PC-9 (cell line): ENCODE measurements at regions not wholly inside any gene's neighbourhood (a gene's known extent, or its start where the extent isn't known, plus 50 kb on each side); places are given as distances from the start of the nearest gene placed in this dataset.

Source experiments
- BruUV-seq: library from RNA; stranded (reverse); fragments of 400-500 nt; replicated peaks from 2 replicates; lab custom pipeline; 2021; lab: Mats Ljungman, UMichigan
- CTCF ChIA-PET: fragments of 300-600 bp; sonication (Branson Sonifier 250); formaldehyde crosslinking; loops from one replicate; lab custom pipeline; 2022; ENCODE audit warnings: antibody characterized with exemption; lab: Charles Lee
- POLR2A ChIA-PET: fragments of 300-600 bp; sonication (Branson Sonifier 250); formaldehyde crosslinking; loops from one replicate; lab custom pipeline; 2022; ENCODE audit warnings: antibody characterized with exemption; ENCODE audit not compliant: unreplicated experiment; lab: Charles Lee
- DNase-seq, 2 experiments: peaks; one replicate each; pipeline versions ENCODE4 v3.0.0 to v3.0.0-alpha.2; 2015 to 2022; ENCODE audit warnings: mixed read lengths in 1 of 2
- H2AFZ ChIP-seq: fragments of 200-600 bp; sonication (generic); 2 replicates; pipeline ENCODE4 v1.8.1; 2017; ENCODE audit warnings: antibody characterized with exemption
- H3F3A ChIP-seq: fragments of 200-600 bp; sonication (generic); 2 replicates; pipeline ENCODE4 v1.8.1; 2017; ENCODE audit warnings: antibody characterized with exemption, mild to moderate bottlenecking, low read depth; ENCODE audit not compliant: insufficient read depth
- H3K27ac ChIP-seq: fragments of 200-600 bp; sonication (generic); 2 replicates; pipeline ENCODE4 v1.6.1; 2016; ENCODE audit warnings: mixed run types
- H3K27me3 ChIP-seq: fragments of 200-600 bp; sonication (generic); 2 replicates; pipeline ENCODE4 v1.6.1; 2016; ENCODE audit warnings: low read depth, mixed run types; ENCODE audit not compliant: insufficient read depth
- H3K36me3 ChIP-seq: fragments of 200-600 bp; sonication (generic); 2 replicates; pipeline ENCODE4 v1.6.1; 2016; ENCODE audit warnings: low read depth, mixed run types
- H3K4me1 ChIP-seq: fragments of 200-600 bp; sonication (generic); replicated peaks from 2 replicates; pipeline ENCODE4 v1.6.1; 2016; ENCODE audit warnings: mixed run types; ENCODE audit not compliant: insufficient read depth
- H3K4me2 ChIP-seq: fragments of 200-600 bp; sonication (generic); 2 replicates; pipeline ENCODE4 v1.6.1; 2017; ENCODE audit warnings: mixed run types
- H3K4me3 ChIP-seq: fragments of 200-600 bp; sonication (generic); 2 replicates; pipeline ENCODE4 v1.6.1; 2016; ENCODE audit warnings: mixed run types
- H3K79me2 ChIP-seq: fragments of 200-600 bp; sonication (generic); 2 replicates; pipeline ENCODE4 v1.6.1; 2017; ENCODE audit warnings: low read depth, mixed run types
- H3K9me2 ChIP-seq: fragments of 200-600 bp; sonication (generic); 2 replicates; pipeline ENCODE4 v1.8.1; 2017; ENCODE audit warnings: mild to moderate bottlenecking; ENCODE audit not compliant: insufficient read depth
- H3K9me3 ChIP-seq: fragments of 200-600 bp; sonication (generic); 2 replicates; pipeline ENCODE4 v1.8.1; 2016; ENCODE audit warnings: low read depth; ENCODE audit not compliant: insufficient read depth
- H4K20me1 ChIP-seq: fragments of 200-600 bp; sonication (generic); 2 replicates; pipeline ENCODE4 v1.8.1; 2017; ENCODE audit not compliant: insufficient read depth
- EZH2 ChIP-seq: fragments of 200-600 bp; sonication (generic); IDR thresholded peaks from 2 replicates; pipeline ENCODE4 v1.8.0; 2017; ENCODE audit warnings: antibody characterized with exemption, low read depth
- intact Hi-C: fragments of 100-400 bp; cut with micrococcal nuclease; formaldehyde crosslinking; loops from one replicate; pipeline ENCODE4 v1.10.0; 2022; ENCODE audit not compliant: unreplicated experiment
- TF ChIP-seq, protein P1 (sequence below): fragments of 200-600 bp; sonication (generic); conservative IDR thresholded peaks from 2 replicates; pipeline ENCODE4 v1.6.1; 2017; ENCODE audit warnings: mixed run types, antibody characterized with exemption, mild to moderate bottlenecking, moderate library complexity

DNA sequence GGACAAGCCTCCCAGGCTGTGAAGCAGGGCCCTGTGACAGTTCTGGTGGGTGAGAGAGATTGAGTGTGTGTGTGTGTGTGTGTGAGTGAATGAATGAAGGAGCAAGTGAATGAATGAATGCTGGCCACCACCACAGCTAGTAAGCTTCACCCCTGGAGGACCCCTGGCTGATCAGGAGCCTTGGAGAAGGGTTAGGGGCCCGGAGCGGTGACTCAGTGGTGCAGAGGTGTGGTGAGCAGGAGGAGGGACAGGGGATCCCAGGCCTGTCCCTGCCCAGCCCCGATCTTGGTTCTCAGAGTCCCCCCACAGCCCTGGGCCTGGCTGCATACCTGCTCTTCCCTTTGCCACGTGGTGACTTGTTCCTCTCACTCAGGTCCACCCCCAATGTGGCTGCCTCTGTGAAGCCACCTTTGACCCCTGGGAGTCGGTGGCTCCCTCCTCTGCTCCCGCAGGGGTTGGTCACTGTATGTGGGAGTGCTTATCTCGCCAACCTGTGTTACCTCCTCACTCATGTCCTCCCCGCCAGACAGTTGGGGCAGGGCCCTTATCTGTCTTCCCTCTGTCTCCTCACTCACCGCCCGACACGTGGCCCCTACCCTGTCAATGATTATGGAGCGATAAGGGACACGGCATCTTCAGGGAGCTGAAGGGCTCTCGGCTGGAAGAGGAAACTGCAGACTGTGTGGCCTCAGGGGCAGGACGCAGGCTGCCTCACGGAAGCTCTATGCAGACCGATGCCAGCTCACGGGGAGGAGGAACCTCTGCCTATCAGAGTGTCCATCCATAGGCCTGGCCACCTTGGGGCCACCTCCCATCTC is 99.9 kb upstream of the PITX1 start:
- no peaks in the 10 kb centered on the region for H3K9me3 ChIP-seq
- H3K4me1 ChIP-seq: peaks cover 68% of the 10 kb centered on the region
- H3F3A ChIP-seq: peaks cover 26% of the 10 kb centered on the region
- no peak overlapping the region for H3K4me3 ChIP-seq
- H3K79me2 ChIP-seq: no peaks in the 10 kb centered on the region
- H3K36me3 ChIP-seq: no peaks in the 10 kb centered on the region
- BruUV-seq: TSS peak; percentile 28
- no peak overlapping the region for H3K27ac ChIP-seq
- no peaks in the 10 kb centered on the region for H4K20me1 ChIP-seq
- intact Hi-C loops: loop anchor here (1.0 kb wide), 1 partner anchor 217 kb away; no protein-coding TSS in a partner anchor
- no peaks in the 10 kb centered on the region for H3K27me3 ChIP-seq
- peak; percentile 65 to 73 for DNase-seq
- no peak overlapping the region for H2AFZ ChIP-seq
- TF ChIP-seq, protein P1, sequence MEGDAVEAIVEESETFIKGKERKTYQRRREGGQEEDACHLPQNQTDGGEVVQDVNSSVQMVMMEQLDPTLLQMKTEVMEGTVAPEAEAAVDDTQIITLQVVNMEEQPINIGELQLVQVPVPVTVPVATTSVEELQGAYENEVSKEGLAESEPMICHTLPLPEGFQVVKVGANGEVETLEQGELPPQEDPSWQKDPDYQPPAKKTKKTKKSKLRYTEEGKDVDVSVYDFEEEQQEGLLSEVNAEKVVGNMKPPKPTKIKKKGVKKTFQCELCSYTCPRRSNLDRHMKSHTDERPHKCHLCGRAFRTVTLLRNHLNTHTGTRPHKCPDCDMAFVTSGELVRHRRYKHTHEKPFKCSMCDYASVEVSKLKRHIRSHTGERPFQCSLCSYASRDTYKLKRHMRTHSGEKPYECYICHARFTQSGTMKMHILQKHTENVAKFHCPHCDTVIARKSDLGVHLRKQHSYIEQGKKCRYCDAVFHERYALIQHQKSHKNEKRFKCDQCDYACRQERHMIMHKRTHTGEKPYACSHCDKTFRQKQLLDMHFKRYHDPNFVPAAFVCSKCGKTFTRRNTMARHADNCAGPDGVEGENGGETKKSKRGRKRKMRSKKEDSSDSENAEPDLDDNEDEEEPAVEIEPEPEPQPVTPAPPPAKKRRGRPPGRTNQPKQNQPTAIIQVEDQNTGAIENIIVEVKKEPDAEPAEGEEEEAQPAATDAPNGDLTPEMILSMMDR: no peak
- no peak for TF ChIP-seq EZH2
- H3K4me2 ChIP-seq: peak overlapping the region; percentile 17
- CTCF ChIA-PET: no interaction called here
- H3K9me2 ChIP-seq: no peaks in the 10 kb centered on the region
- POLR2A ChIA-PET: interaction anchor here (0.6 kb wide), 1 partner anchor 23 kb away, joined by 3 read pairs; no protein-coding TSS in a partner anchor

DNA sequence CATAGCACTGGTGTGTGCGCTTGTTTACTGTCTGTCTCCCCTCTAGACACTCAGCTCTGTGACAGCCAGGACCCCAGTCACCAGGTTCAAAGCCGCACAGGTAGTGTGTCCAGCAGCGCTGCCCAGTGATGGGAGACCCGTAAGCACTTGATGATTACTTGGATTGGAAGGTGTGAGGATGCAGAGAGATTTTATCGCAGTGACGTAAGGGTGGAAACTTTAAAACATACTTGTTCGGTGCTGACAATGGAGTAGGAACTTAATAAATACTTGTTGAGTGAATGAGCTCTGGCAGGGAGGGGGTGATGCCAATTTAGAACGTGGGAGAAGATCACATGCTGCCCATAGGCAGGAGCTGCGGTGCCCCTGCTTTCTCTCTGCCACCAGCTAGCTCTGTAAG is 99.2 kb upstream of the PITX1 start:
- no peak overlapping the region for H2AFZ ChIP-seq
- peaks cover 26% of the 10 kb centered on the region for H3F3A ChIP-seq
- DNase-seq: no peak
- ChIA-PET POLR2A (no interaction called here), CTCF (no interaction called here)
- H3K9me2 ChIP-seq: no peaks in the 10 kb centered on the region
- H4K20me1 ChIP-seq: no peaks in the 10 kb centered on the region
- BruUV-seq: no TSS peak
- H3K79me2 ChIP-seq: no peaks in the 10 kb centered on the region
- H3K27me3 ChIP-seq: no peaks in the 10 kb centered on the region
- H3K4me2 ChIP-seq: no peak overlapping the region
- intact Hi-C loops: no loop called here
- no peak for TF ChIP-seq EZH2
- TF ChIP-seq, protein P1: no peak
- no peak overlapping the region for H3K4me3 ChIP-seq
- H3K36me3 ChIP-seq: no peaks in the 10 kb centered on the region
- no peaks in the 10 kb centered on the region for H3K9me3 ChIP-seq
- H3K4me1 ChIP-seq: peaks cover 68% of the 10 kb centered on the region
- H3K27ac ChIP-seq: no peak overlapping the region

DNA sequence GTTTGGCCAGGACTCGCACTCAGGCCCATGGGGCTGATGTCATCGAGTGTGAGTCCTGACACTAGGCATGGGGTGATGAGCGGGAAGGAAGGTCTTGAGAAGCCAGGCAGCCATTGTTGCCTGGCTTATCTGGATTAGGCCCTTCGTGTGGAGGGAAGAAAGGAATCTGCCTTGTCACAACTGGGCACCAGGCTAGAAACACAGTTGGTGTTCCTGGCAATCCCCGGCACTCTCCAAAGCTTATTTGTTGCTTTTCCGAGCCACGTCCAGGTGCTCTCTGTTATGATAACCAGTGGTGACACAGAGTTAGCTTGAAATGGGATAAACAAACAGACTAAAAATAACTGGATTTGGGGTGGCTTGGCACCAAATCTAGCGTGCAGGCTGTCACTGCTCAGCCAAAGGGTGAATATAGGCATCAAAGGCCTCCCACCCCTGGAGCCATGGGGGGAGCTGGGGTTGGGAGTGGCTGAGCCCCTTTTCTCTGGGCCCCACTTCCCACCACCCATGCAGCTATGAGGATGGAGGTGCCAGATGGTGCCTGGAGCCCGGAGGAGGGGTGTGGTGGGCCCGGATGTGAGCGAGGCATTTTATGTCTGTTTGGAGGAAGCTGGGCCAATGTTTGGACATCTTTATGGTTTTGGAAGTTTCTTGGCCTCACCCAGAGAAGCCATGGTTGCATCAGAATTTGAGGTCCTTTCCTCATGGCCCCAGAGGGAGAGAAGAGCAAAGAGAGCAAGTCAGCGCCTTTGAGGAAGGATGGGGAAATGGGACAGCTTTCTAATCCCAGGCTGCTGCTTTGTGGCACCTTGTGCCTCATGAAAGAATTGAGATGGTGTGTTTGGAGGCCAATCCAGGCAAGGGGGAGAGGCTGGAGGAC is 98.0 kb upstream of the PITX1 start:
- H3K36me3 ChIP-seq: no peaks in the 10 kb centered on the region
- H3K4me3 ChIP-seq: no peak overlapping the region
- H3K27me3 ChIP-seq: no peaks in the 10 kb centered on the region
- TF ChIP-seq, protein P1: no peak
- no peak for TF ChIP-seq EZH2
- H3K9me3 ChIP-seq: no peaks in the 10 kb centered on the region
- no peaks in the 10 kb centered on the region for H3K9me2 ChIP-seq
- BruUV-seq: no TSS peak
- CTCF ChIA-PET: no interaction called here
- POLR2A ChIA-PET: no interaction called here
- no peak for DNase-seq
- H3K4me2 ChIP-seq: no peak overlapping the region
- H3F3A ChIP-seq: peaks cover 26% of the 10 kb centered on the region; the same call in 1 of the 2 replicates
- peaks cover 68% of the 10 kb centered on the region for H3K4me1 ChIP-seq
- no peaks in the 10 kb centered on the region for H3K79me2 ChIP-seq
- intact Hi-C loops: no loop called here
- H2AFZ ChIP-seq: no peak overlapping the region
- H4K20me1 ChIP-seq: no peaks in the 10 kb centered on the region
- no peak overlapping the region for H3K27ac ChIP-seq
